AML-193 (cell line): ENCODE measurements at regions not wholly inside any gene's neighbourhood (a gene's known extent, or its start where the extent isn't known, plus 50 kb on each side); places are given as distances from the start of the nearest gene placed in this dataset.

Experiments
- DNase-seq, 2 experiments: peaks; one replicate each; lab custom pipeline; 2025; lab: John Stamatoyannopoulos, UW

- no peak for DNase-seq
Measured at GRCh38 chr11:30089921-30090320, 73.1 kb upstream of the KCNA4 start.

- no peak for DNase-seq
Measured at GRCh38 chr11:30091246-30091645, 74.4 kb upstream of the KCNA4 start.

- no peak for DNase-seq
Measured at GRCh38 chr11:30091737-30092136, 74.9 kb upstream of the KCNA4 start.

- no peak for DNase-seq
Measured at GRCh38 chr11:30092518-30092917, 75.7 kb upstream of the KCNA4 start.

GRCh38 chr11:30100495-30100894 lies 83.7 kb upstream of the KCNA4 start:
- no peak for DNase-seq

GRCh38 chr11:30106222-30107181 lies 89.7 kb upstream of the KCNA4 start:
- no peak for DNase-seq

- no peak for DNase-seq
Measured at GRCh38 chr11:30107899-30108298, 91.1 kb upstream of the KCNA4 start.

- DNase-seq, result no peak
Measured at GRCh38 chr11:30109774-30110173, 92.9 kb upstream of the KCNA4 start.

GRCh38 chr11:30110691-30111090 lies 93.9 kb upstream of the KCNA4 start:
- no peak for DNase-seq

- DNase-seq, result no peak
Measured at GRCh38 chr11:30111786-30112185, 95.0 kb upstream of the KCNA4 start.

GRCh38 chr11:30113326-30113898 lies 96.6 kb upstream of the KCNA4 start:
- no peak for DNase-seq

- DNase-seq, result no peak
Measured at GRCh38 chr11:30116512-30116911, 99.7 kb upstream of the KCNA4 start.

GRCh38 chr11:30120045-30120589 lies 103.3 kb upstream of the KCNA4 start:
- DNase-seq, result no peak

GRCh38 chr11:30125456-30125855 lies 105.4 kb upstream of the FSHB start:
- DNase-seq, result no peak

- DNase-seq, result peak; percentile 18 to 41
Measured at GRCh38 chr11:30128269-30128932, 102.4 kb upstream of the FSHB start.

- no peak for DNase-seq
Measured at GRCh38 chr11:30131535-30131934, 99.3 kb upstream of the FSHB start.

- DNase-seq, result no peak
Measured at GRCh38 chr11:30133281-30133680, 97.5 kb upstream of the FSHB start.

GRCh38 chr11:30143098-30143705 lies 87.6 kb upstream of the FSHB start:
- DNase-seq, result peak; percentile 7 to 17

- DNase-seq, result no peak
Measured at GRCh38 chr11:30147293-30147692, 83.5 kb upstream of the FSHB start.

- no peak for DNase-seq
Measured at GRCh38 chr11:30149998-30150397, 80.8 kb upstream of the FSHB start.

GRCh38 chr11:30150425-30150824 lies 80.4 kb upstream of the FSHB start:
- no peak for DNase-seq

- DNase-seq, result no peak
Measured at GRCh38 chr11:30153008-30153407, 77.8 kb upstream of the FSHB start.
